Activated CD8-positive, alpha-beta memory T cell treated with anti-CD3 and anti-CD28 coated beads, Interleukin-2, amount 10 ng/mL, durations not matched to agents 7 days and 5 days (primary cell): ENCODE measurements at regions not wholly inside any gene's neighbourhood (a gene's known extent, or its start where the extent isn't known, plus 50 kb on each side); places are given as distances from the start of the nearest gene placed in this dataset.
"Not testable (repeated sequence)": the region's sequence is repeated elsewhere in the genome, so short reads cannot be mapped to it uniquely, and the experiment has no call there.

Experiments
- ATAC-seq: fragments of 150-1000 bp; cut with Tn5 transposase; one replicate; pipeline ENCODE4 v1.10.0; 2021; ENCODE audit warnings: moderate library complexity
- CTCF ChIA-PET: fragments of 350-600 bp; sonication (Branson Sonifier 250); formaldehyde crosslinking; loops from one replicate; lab custom pipeline; 2021; ENCODE audit warnings: antibody characterized with exemption; lab: Charles Lee
- DNase-seq: peaks from one replicate; pipeline ENCODE4 v3.0.0-alpha.2; 2020
- H3K27ac Mint-ChIP-seq: one replicate; pipeline ENCODE4 v1.8.0; 2021; ENCODE audit warnings: mild to moderate bottlenecking, mixed read lengths
- H3K27me3 Mint-ChIP-seq: one replicate; pipeline ENCODE4 v1.8.0; 2021; ENCODE audit warnings: mixed read lengths
- H3K36me3 Mint-ChIP-seq: one replicate; pipeline ENCODE4 v1.8.0; 2021; ENCODE audit warnings: mild to moderate bottlenecking, mixed read lengths
- H3K4me1 Mint-ChIP-seq: one replicate; pipeline ENCODE4 v1.8.0; 2021; ENCODE audit warnings: mixed read lengths
- H3K4me3 Mint-ChIP-seq: one replicate; pipeline ENCODE4 v1.8.0; 2021; ENCODE audit warnings: mild to moderate bottlenecking, moderate library complexity, mixed read lengths
- H3K9me3 Mint-ChIP-seq: one replicate; pipeline ENCODE4 v1.8.0; 2022; ENCODE audit warnings: low read depth, mixed read lengths

DNA sequence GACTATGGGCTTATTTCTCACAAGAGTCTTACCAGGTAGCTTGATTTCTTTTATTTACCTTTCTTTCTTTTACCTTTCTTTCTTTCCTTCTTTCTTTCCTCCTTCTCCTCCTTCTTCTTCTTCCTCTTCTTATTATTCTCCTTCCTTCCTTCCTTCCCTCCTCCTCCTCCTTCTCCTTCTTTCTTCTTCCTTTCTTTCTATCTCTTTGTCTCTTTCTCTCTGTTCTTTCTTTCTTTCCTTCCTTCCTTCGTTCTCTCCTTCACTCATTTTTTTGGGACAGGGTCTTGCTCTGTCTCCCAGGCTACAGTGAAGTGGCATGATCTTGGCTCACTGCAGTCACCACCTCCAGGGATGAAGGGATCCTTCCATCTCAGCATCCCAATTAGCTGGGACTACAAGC, 363.6 kb upstream of the MAF start:
- Mint-ChIP-seq H3K4me1 (no peaks in the 10 kb centered on the region), H3K27me3 (peaks cover 4% of the 10 kb centered on the region), H3K4me3 (no peak overlapping the region), H3K9me3 (peaks cover 4% of the 10 kb centered on the region), H3K27ac (no peak overlapping the region), H3K36me3 (no peaks in the 10 kb centered on the region)
- DNase-seq (no peak), ATAC-seq (no peak)
- CTCF ChIA-PET = no interaction called here

DNA sequence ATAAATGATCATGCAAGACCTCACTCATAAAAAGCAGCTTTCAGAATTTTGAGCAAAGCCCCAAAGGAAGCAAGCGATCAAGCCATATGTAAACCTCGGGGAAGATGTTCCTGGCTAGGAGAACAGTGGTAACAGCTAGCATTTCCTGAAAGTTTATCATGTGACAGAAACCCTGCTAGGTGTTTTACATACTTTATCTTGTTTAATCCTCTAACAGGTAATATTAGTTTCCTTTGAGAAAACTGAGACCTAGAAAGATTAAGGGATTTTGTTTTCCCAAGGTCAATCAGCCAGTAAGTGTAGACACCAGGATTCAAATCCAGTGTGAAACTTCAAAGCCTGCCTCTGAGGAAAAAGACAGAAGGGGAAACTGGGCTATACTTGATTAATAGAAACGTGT, 362.4 kb upstream of the MAF start:
- Mint-ChIP-seq H3K4me1 (no peaks in the 10 kb centered on the region), H3K27ac (no peak overlapping the region), H3K9me3 (peaks cover 4% of the 10 kb centered on the region), H3K4me3 (no peak overlapping the region), H3K36me3 (no peaks in the 10 kb centered on the region), H3K27me3 (peaks cover 4% of the 10 kb centered on the region)
- CTCF ChIA-PET = interaction anchor here (1.0 kb wide), 1 partner anchor 26 kb away, joined by 3 read pairs; no protein-coding TSS in a partner anchor
- ATAC-seq (no peak), DNase-seq (no peak)

DNA sequence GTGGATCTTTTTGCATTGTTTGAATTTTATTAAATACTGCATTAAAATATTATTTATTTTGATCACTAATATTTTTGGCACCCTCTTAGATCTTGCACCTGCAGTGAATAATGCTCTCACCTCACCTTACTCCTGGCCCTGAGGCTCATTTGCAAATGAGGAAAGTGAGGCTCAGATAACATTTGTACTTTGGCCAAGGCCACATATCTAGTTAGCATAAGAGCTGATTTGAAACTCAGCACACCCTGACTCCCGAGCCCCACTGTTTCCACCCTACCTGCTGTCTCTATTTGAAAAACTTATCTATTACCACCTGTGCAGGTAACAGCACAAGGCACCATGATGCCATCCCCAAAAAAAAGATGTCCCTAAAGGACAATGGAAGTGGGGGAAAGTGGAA, 358.7 kb upstream of the MAF start:
- no peaks in the 10 kb centered on the region for H3K4me1 Mint-ChIP-seq
- CTCF ChIA-PET = no interaction called here
- no peak for ATAC-seq
- H3K27ac Mint-ChIP-seq = no peak overlapping the region
- DNase-seq = no peak
- no peaks in the 10 kb centered on the region for H3K36me3 Mint-ChIP-seq
- H3K27me3 Mint-ChIP-seq = no peaks in the 10 kb centered on the region
- peaks cover 4% of the 10 kb centered on the region for H3K9me3 Mint-ChIP-seq
- H3K4me3 Mint-ChIP-seq = no peak overlapping the region

DNA sequence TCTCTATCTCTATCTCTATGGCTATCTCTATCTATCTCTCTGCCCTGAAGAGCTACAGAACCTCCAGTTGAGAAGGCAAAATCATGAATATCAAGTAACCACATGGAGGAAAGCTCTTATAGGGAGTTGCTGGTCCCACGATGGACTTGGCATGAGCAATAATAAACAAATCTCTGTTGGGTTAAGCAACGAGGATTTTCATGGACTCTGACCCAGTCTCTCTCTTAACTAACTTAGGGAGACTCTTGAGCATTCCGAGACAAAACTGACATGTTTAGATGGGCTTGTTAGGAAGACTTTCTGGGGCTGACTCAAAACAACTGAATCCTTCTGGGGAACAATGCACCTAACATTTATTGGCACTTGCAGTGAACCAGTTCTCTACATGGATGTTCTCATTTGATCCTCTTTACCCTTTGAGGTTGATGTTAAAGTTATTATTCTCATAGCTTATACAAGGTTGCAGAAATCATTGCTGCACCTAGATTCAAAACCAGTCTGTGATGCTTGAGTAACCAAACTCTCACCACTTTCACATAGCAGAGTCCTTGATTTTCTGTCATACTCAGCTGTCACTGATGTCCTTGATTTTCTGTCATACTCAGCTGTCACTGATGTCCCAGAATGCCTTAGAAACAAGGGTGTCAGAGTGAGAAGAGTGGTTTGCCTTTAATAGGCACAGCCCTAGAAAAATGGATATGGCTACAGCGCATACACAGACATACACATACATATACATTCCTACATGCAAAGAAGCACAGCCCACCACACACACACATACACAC, 354.6 kb upstream of the MAF start:
- CTCF ChIA-PET = no interaction called here
- Mint-ChIP-seq H3K36me3 (no peaks in the 10 kb centered on the region), H3K9me3 (no peaks in the 10 kb centered on the region), H3K27ac (no peak overlapping the region), H3K4me3 (no peak overlapping the region), H3K4me1 (no peaks in the 10 kb centered on the region), H3K27me3 (peaks cover 14% of the 10 kb centered on the region)
- ATAC-seq (no peak), DNase-seq (no peak)

DNA sequence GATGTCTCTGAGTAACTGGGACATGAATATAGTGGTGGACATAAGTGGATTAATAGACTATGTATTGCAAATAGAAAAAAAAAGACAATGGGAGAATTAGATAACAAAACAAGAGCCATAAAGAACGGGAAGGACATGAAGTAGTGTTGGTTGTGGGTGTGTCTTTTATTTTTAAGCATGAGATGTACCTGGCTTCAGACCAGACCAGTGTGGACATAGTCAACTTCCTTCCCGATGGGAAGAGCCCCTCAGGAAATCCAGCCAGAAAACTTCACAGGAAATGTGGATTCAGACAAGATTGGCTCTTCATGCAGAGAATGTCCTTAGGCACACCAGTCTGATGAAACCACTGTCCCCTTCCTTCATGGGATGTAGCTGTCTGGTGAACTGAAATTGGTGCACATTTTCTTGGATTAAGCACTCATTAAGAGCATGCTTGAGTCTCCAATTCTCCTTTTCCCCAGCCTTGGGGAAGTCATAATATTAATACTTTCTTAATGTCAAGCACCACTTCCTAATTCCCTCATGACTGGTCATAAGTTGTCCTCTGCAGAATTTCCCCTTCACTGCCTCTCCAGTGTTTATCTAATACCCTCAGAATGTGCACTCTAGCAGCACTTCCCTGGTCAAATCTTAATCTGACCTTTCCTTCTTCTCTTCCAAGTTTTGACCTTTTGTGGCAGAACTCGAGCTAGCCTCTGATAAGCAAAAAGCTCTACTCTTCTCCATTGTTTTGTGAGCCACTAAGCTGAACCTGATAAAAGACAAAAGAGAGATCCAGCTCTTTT, 350.6 kb upstream of the MAF start:
- no peaks in the 10 kb centered on the region for H3K9me3 Mint-ChIP-seq
- H3K4me1 Mint-ChIP-seq = peaks cover 4% of the 10 kb centered on the region
- CTCF ChIA-PET = no interaction called here
- DNase-seq = no peak
- no peak for ATAC-seq
- no peaks in the 10 kb centered on the region for H3K36me3 Mint-ChIP-seq
- no peak overlapping the region for H3K27ac Mint-ChIP-seq
- H3K27me3 Mint-ChIP-seq = peaks cover 25% of the 10 kb centered on the region
- no peak overlapping the region for H3K4me3 Mint-ChIP-seq

DNA sequence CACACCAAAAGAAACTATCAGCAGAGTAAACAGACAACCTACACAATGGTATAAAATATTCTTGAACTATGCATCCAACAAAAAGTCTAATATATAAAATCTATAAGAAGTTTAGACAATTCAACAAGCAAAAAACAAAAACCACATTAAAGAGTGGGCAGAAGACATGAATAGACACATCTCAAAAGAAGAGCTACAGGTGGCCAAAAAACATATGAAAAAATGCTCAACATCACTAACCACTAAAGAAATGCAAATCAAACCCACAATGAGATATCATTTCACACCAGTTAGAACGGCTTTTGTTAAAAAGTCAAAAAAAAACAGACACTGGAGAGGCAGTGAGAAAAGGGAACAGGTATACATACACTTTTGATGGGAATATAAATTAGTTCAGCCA, 348.9 kb upstream of the MAF start:
- Mint-ChIP-seq H3K9me3 (no peaks in the 10 kb centered on the region), H3K4me3 (no peak overlapping the region), H3K4me1 (peaks cover 4% of the 10 kb centered on the region), H3K27ac (no peak overlapping the region), H3K36me3 (no peaks in the 10 kb centered on the region), H3K27me3 (peaks cover 26% of the 10 kb centered on the region)
- ATAC-seq (no peak), DNase-seq (no peak)
- CTCF ChIA-PET = no interaction called here

DNA sequence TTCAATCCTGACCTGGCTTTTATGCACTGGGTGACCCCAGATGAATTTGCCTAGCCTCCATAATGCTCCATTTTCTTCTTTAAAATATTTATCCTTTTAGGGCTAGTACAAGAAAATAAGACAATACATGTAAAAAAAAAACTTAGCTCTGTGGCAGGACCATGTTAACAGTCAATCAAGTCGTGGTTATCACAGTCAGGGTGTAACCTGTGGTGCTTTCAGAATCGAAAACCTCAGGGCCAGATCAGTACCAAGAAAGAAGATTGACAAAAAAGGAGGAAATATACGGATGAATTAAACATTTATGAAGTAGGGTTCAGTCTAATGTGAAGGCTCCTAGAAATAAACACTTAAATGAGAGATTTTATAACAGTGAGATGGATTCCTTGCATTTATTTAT, 347.2 kb upstream of the MAF start:
- DNase-seq (no peak), ATAC-seq (no peak)

DNA sequence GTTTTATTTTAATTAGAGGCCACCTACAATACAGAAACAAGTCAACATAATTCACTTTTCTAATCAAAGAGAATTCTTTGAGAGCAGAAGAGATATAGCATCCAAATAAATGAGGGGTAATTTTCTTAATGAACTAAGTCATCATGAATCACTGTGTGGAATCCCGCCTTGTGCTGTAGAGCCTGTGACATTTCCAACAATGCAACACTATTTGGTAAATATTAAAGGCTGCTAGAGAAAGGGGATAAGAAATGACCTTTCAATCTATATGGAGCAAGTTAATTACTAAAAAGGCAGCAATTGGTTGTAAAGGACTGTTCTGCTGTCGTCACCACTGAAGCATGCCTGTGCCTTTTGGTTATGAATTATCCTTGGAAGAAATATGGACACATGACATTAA, 345.7 kb upstream of the MAF start:
- Mint-ChIP-seq H3K27me3 (peaks cover 17% of the 10 kb centered on the region), H3K27ac (no peak overlapping the region), H3K9me3 (no peaks in the 10 kb centered on the region), H3K4me1 (peaks cover 4% of the 10 kb centered on the region), H3K36me3 (no peaks in the 10 kb centered on the region), H3K4me3 (no peak overlapping the region)
- DNase-seq (no peak), ATAC-seq (no peak)
- CTCF ChIA-PET = no interaction called here

More for the DNA sequence above, 347.2 kb upstream of the MAF start:
- CTCF ChIA-PET = no interaction called here
- peaks cover 4% of the 10 kb centered on the region for H3K4me1 Mint-ChIP-seq
- H3K4me3 Mint-ChIP-seq = no peak overlapping the region
- no peaks in the 10 kb centered on the region for H3K9me3 Mint-ChIP-seq
- H3K36me3 Mint-ChIP-seq = no peaks in the 10 kb centered on the region
- H3K27ac Mint-ChIP-seq = no peak overlapping the region
- peaks cover 26% of the 10 kb centered on the region for H3K27me3 Mint-ChIP-seq

DNA sequence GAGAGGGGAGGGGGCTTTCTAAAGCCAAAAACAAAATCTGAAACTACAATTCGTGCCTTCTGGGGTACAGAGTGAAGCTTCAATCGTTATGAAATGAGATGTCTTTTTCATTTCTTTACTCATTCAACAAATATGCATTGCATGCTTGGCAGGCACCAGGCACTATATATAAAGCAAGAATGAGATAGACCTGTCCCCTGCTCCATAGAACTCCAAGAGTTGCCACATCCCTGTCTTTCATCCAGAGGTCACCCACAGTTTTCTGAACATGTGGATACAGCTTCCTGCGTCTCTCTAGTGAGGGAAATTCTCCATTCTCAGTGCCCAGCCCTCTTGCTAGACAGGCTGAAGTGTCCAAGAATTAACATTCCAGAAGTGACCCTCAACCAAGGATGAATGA, 343.2 kb upstream of the MAF start:
- peaks cover 14% of the 10 kb centered on the region for H3K27me3 Mint-ChIP-seq
- H3K36me3 Mint-ChIP-seq = no peaks in the 10 kb centered on the region
- CTCF ChIA-PET = no interaction called here
- no peaks in the 10 kb centered on the region for H3K9me3 Mint-ChIP-seq
- H3K4me3 Mint-ChIP-seq = no peak overlapping the region
- peaks cover 4% of the 10 kb centered on the region for H3K4me1 Mint-ChIP-seq
- DNase-seq = no peak
- no peak overlapping the region for H3K27ac Mint-ChIP-seq
- ATAC-seq = no peak

DNA sequence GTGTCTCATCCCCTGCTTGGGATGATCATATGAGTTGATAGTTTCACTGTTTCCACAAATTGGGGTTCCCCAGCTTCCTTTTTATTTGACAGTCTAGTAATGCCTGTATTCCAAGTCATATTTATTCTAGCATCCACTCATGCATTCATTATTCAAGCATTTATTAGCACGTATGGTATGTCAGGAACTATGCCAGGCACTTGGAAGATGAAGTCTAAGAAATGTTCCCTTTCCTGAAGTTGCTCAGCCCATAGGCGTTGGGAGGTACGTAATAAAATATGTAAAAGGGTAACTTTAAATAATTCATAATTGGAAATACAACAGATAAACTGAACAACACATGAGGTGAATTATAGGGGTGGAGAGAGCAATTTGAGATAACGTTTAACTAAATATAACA, 338.0 kb upstream of the MAF start:
- Mint-ChIP-seq H3K9me3 (no peaks in the 10 kb centered on the region), H3K4me3 (no peak overlapping the region), H3K4me1 (no peaks in the 10 kb centered on the region), H3K27ac (no peak overlapping the region), H3K27me3 (peaks cover 3% of the 10 kb centered on the region), H3K36me3 (no peaks in the 10 kb centered on the region)
- CTCF ChIA-PET = no interaction called here
- DNase-seq (no peak), ATAC-seq (no peak)

DNA sequence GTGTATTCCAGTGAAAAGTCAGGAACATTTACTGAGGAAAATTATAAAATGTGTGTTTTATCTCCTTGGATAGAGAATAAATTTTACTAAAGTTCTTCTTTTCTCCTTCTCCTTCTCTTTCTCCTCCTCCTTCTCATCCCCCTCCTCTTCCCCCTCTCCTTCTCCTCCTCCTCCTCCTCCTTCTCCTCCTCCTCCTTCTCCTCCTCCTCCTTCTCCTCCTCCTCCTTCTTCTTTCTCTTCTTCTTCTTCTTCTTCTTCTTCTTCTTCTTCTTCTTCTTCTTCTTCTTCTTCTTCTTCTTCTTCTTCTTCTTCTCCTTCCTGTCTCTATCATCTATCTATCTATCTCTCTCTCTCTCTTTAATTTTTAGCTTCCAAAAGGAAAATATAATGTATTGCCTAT, 337.1 kb upstream of the MAF start:
- H3K27ac Mint-ChIP-seq, DNase-seq, H3K4me3 Mint-ChIP-seq, H3K36me3 Mint-ChIP-seq, ATAC-seq, H3K27me3 Mint-ChIP-seq, H3K4me1 Mint-ChIP-seq, H3K9me3 Mint-ChIP-seq, CTCF ChIA-PET: not testable (repeated sequence)

DNA sequence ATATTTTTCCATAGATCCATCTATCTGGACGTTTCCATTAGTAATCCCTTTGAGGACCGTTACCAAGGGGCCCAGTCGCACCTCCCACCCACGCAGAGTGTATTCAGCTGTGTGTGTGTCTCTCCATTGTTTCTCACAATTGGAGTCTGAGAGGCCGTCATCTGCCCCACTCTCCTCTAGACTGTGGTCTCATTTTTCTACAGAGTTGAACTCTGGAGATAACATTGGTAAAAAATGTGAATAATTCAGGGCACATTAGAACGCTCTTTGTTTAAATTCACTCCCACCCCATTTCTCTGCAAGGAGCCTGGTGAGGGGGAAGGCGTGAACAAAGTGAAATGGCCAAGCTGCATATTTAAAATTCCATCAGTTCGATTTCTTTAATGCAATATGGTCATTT, 333.1 kb upstream of the MAF start:
- ATAC-seq = no peak
- CTCF ChIA-PET = no interaction called here
- H3K27ac Mint-ChIP-seq = no peak overlapping the region

DNA sequence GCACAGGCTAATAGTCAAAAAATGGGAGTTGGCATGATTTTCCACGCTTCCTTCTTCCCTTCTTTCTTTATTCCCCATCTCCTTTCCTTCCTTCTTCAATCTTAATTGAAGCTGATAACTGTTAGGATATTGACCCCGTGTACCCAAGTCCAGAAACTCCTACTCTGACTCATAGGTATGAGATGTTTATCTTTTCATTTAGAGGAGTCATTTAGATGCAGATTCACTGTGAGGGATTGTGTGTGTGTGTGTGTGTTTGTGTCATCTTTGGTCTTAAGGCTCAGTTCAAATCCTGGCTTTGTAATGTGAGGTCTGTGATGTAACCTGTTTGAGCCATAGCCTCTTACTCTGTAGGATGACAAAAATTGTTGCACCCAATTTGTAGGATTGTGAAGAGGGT, 332.0 kb upstream of the MAF start:
- no peak overlapping the region for H3K4me3 Mint-ChIP-seq
- H3K36me3 Mint-ChIP-seq = no peaks in the 10 kb centered on the region
- no peaks in the 10 kb centered on the region for H3K27me3 Mint-ChIP-seq
- no peaks in the 10 kb centered on the region for H3K9me3 Mint-ChIP-seq
- H3K27ac Mint-ChIP-seq = no peak overlapping the region
- CTCF ChIA-PET = no interaction called here
- ATAC-seq = no peak
- H3K4me1 Mint-ChIP-seq = no peaks in the 10 kb centered on the region
- no peak for DNase-seq

More for the DNA sequence above, 333.1 kb upstream of the MAF start:
- Mint-ChIP-seq H3K9me3 (no peaks in the 10 kb centered on the region), H3K27me3 (no peaks in the 10 kb centered on the region), H3K4me3 (no peak overlapping the region), H3K4me1 (no peaks in the 10 kb centered on the region), H3K36me3 (no peaks in the 10 kb centered on the region)
- no peak for DNase-seq

DNA sequence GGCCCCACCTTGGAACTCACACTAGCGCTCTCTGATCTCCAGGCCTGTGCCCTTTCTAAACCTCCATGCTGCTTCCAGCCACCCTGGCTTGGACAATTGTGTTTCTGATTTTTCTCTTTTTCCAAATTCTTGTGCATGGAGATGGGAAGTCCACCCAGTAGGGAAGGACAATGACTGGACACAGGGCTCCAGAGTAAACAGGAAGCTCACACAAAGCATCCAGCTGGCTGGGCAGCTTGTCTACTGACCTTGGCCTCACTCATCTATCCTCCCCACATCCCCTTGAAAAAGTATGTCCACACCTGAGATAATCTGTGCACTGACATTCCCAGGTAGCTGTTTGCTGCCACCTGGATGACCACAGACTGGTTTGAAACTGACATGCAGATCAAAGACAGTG, 331.2 kb upstream of the MAF start:
- DNase-seq (no peak), ATAC-seq (no peak)
- no peaks in the 10 kb centered on the region for H3K4me1 Mint-ChIP-seq
- H3K27me3 Mint-ChIP-seq = no peaks in the 10 kb centered on the region
- H3K27ac Mint-ChIP-seq = no peak overlapping the region
- CTCF ChIA-PET = no interaction called here
- H3K4me3 Mint-ChIP-seq = no peak overlapping the region
- no peaks in the 10 kb centered on the region for H3K9me3 Mint-ChIP-seq
- no peaks in the 10 kb centered on the region for H3K36me3 Mint-ChIP-seq
